ENCODE measurements at regions not wholly inside any gene's neighbourhood (a gene's known extent, or its start where the extent isn't known, plus 50 kb on each side); places are given as distances from the start of the nearest gene placed in this dataset.

- Histone ChIP-seq H3K36me3 (ENCODE audit: control insufficient read depth in 2 of 3, insufficient read depth in 3 of 3, low read length in 3 of 3) (no peaks in the 10 kb centered on the region), H3K4me3 (ENCODE audit: low read length in 3 of 3) (no peak overlapping the region), H3K4me1 (ENCODE audit: control insufficient read depth in 2 of 3, insufficient read depth in 2 of 3, low read depth in 1 of 3, low read length in 3 of 3) (no peaks in the 10 kb centered on the region), H3K9me3 (ENCODE audit: control insufficient read depth in 2 of 3, insufficient read depth in 1 of 3, low read length in 3 of 3) (no peaks in the 10 kb centered on the region), H3K27me3 (ENCODE audit: control insufficient read depth, insufficient read depth, low read length) (no peaks in the 10 kb centered on the region), H3K27ac (ENCODE audit: low read depth in 2 of 2, low read length in 2 of 2) (no peak overlapping the region), H3K9ac (ENCODE audit: low read length in 3 of 3) (no peak overlapping the region)
- intact Hi-C loops (cut with DNase I), result no loop called here
- FAIRE-seq (no peak), DNase-seq (peak in 1 of 5 donors; percentile 6)
- no peak for TF ChIP-seq CTCF (IDR thresholded peaks at IDR 0.05; ENCODE audit: borderline replicate concordance, extremely low read depth, insufficient read depth)
These were observed 63.7 kb upstream of the SIMC1 start for GRCh38 chr5:176174345-176175025.

- H3K36me3 ChIP-seq (ENCODE audit: control insufficient read depth in 2 of 3, insufficient read depth in 3 of 3, low read length in 3 of 3), result no peaks in the 10 kb centered on the region
- H3K4me1 ChIP-seq (ENCODE audit: control insufficient read depth in 2 of 3, insufficient read depth in 2 of 3, low read depth in 1 of 3, low read length in 3 of 3), result no peaks in the 10 kb centered on the region
- no peak overlapping the region for H3K4me3 ChIP-seq (ENCODE audit: low read length in 3 of 3)
- TF ChIP-seq CTCF (IDR thresholded peaks at IDR 0.05; ENCODE audit: borderline replicate concordance, extremely low read depth, insufficient read depth), result no peak
- FAIRE-seq (no peak), DNase-seq (no peak)
- H3K9ac ChIP-seq (ENCODE audit: low read length in 3 of 3), result no peak overlapping the region
- H3K27me3 ChIP-seq (ENCODE audit: control insufficient read depth, insufficient read depth, low read length), result no peaks in the 10 kb centered on the region
- no peak overlapping the region for H3K27ac ChIP-seq (ENCODE audit: low read depth in 2 of 2, low read length in 2 of 2)
- intact Hi-C loops (cut with DNase I), result no loop called here
- no peaks in the 10 kb centered on the region for H3K9me3 ChIP-seq (ENCODE audit: control insufficient read depth in 2 of 3, insufficient read depth in 1 of 3, low read length in 3 of 3)
These were observed 62.9 kb upstream of the SIMC1 start for GRCh38 chr5:176175101-176175852.

- intact Hi-C loops (cut with DNase I), result no loop called here
- no peak for TF ChIP-seq CTCF (IDR thresholded peaks at IDR 0.05; ENCODE audit: borderline replicate concordance, extremely low read depth, insufficient read depth)
- Histone ChIP-seq H3K36me3 (ENCODE audit: control insufficient read depth in 2 of 3, insufficient read depth in 3 of 3, low read length in 3 of 3) (no peaks in the 10 kb centered on the region), H3K27me3 (ENCODE audit: control insufficient read depth, insufficient read depth, low read length) (no peaks in the 10 kb centered on the region), H3K4me3 (ENCODE audit: low read length in 3 of 3) (no peak overlapping the region), H3K9ac (ENCODE audit: low read length in 3 of 3) (no peak overlapping the region), H3K4me1 (ENCODE audit: control insufficient read depth in 2 of 3, insufficient read depth in 2 of 3, low read depth in 1 of 3, low read length in 3 of 3) (peaks cover 0 to 7% (median 0%) of the 10 kb centered on the region in 3 donors), H3K9me3 (ENCODE audit: control insufficient read depth in 2 of 3, insufficient read depth in 1 of 3, low read length in 3 of 3) (no peaks in the 10 kb centered on the region), H3K27ac (ENCODE audit: low read depth in 2 of 2, low read length in 2 of 2) (no peak overlapping the region)
- FAIRE-seq (no peak), DNase-seq (no peak)
These were observed 62.0 kb upstream of the SIMC1 start for GRCh38 chr5:176176231-176176630.
